ENCODE measurements at regions not wholly inside any gene's neighbourhood (a gene's known extent, or its start where the extent isn't known, plus 50 kb on each side); places are given as distances from the start of the nearest gene placed in this dataset.
"Not testable (repeated sequence)": the region's sequence is repeated elsewhere in the genome, so short reads cannot be mapped to it uniquely, and the experiment has no call there.

- no peak for DNase-seq (ENCODE audit: low spot score)
These were observed 105.7 kb downstream of the LCA5 start for GRCh38 chr6:79431537-79431933.

- no peak for DNase-seq (ENCODE audit: low spot score)
These were observed 106.2 kb downstream of the LCA5 start for GRCh38 chr6:79430913-79431536.

GRCh38 chr6:79427721-79428120 is 109.5 kb downstream of the LCA5 start:
- no peak for DNase-seq (ENCODE audit: low spot score)

- no peak for DNase-seq (ENCODE audit: low spot score)
These were observed 110.5 kb downstream of the LCA5 start for GRCh38 chr6:79426625-79427278.

GRCh38 chr6:79425589-79426311 is 111.5 kb downstream of the LCA5 start:
- DNase-seq (ENCODE audit: low spot score): no peak

- DNase-seq (ENCODE audit: low spot score): no peak
These were observed 114.0 kb downstream of the LCA5 start for GRCh38 chr6:79423216-79423615.

- no peak for DNase-seq (ENCODE audit: low spot score)
These were observed 114.6 kb downstream of the LCA5 start for GRCh38 chr6:79422666-79423065.

GRCh38 chr6:79421707-79422484 is 115.3 kb downstream of the LCA5 start:
- no peak for DNase-seq (ENCODE audit: low spot score)

GRCh38 chr6:79421001-79421411 is 116.2 kb downstream of the LCA5 start:
- DNase-seq (ENCODE audit: low spot score): peak; percentile 8

GRCh38 chr6:79420054-79420453 is 117.2 kb downstream of the LCA5 start:
- no peak for DNase-seq (ENCODE audit: low spot score)

GRCh38 chr6:79416931-79417330 is 120.3 kb downstream of the LCA5 start:
- no peak for DNase-seq (ENCODE audit: low spot score)

GRCh38 chr6:79413562-79414002 is 123.6 kb downstream of the LCA5 start:
- no peak for DNase-seq (ENCODE audit: low spot score)

- DNase-seq (ENCODE audit: low spot score): no peak
These were observed 126.4 kb downstream of the LCA5 start for GRCh38 chr6:79410806-79411205.

- no peak for DNase-seq (ENCODE audit: low spot score)
These were observed 128.8 kb downstream of the LCA5 start for GRCh38 chr6:79408256-79408974.

- DNase-seq (ENCODE audit: low spot score): no peak
These were observed 132.6 kb downstream of the LCA5 start for GRCh38 chr6:79404677-79405076.

GRCh38 chr6:79404261-79404660 is 133.0 kb downstream of the LCA5 start:
- no peak for DNase-seq (ENCODE audit: low spot score)

- DNase-seq (ENCODE audit: low spot score): no peak
These were observed 133.7 kb downstream of the LCA5 start for GRCh38 chr6:79403563-79403962.

- no peak for DNase-seq (ENCODE audit: low spot score)
These were observed 134.1 kb downstream of the LCA5 start for GRCh38 chr6:79403086-79403485.

GRCh38 chr6:79399499-79399898 is 137.7 kb downstream of the LCA5 start:
- DNase-seq (ENCODE audit: low spot score): no peak

- DNase-seq (ENCODE audit: low spot score): not testable (repeated sequence)
These were observed 138.6 kb downstream of the LCA5 start for GRCh38 chr6:79398617-79399016.

- no peak for DNase-seq (ENCODE audit: low spot score)
These were observed 140.6 kb downstream of the LCA5 start for GRCh38 chr6:79396625-79397024.

GRCh38 chr6:79394690-79395089 is 142.5 kb downstream of the LCA5 start:
- DNase-seq (ENCODE audit: low spot score): no peak
